CD8-positive, alpha-beta memory T cell (primary cell): ENCODE measurements at regions not wholly inside any gene's neighbourhood (a gene's known extent, or its start where the extent isn't known, plus 50 kb on each side); places are given as distances from the start of the nearest gene placed in this dataset.

Experiments
- CTCF ChIA-PET: fragments of 350-600 bp; sonication (Branson Sonifier 250); formaldehyde crosslinking; loops from one replicate; lab custom pipeline; 2021; ENCODE audit warnings: antibody characterized with exemption; lab: Charles Lee
- POLR2A ChIA-PET: fragments of 350-600 bp; sonication (Branson Sonifier 250); formaldehyde crosslinking; loops from one replicate; lab custom pipeline; 2021; ENCODE audit warnings: antibody characterized with exemption; lab: Charles Lee
- DNase-seq, 5 donors: peaks; one replicate each; pipeline versions ENCODE4 v3.0.0 to v3.0.0-alpha.2; 2020 to 2022; ENCODE audit warnings: mixed read lengths in 1 of 5
- H3K27ac ChIP-seq: one replicate; pipeline ENCODE4 v1.7.0; 2013; ENCODE audit warnings: low read depth, mild to moderate bottlenecking, low read length, moderate library complexity
- H3K27me3 ChIP-seq: 2 replicates; pipeline ENCODE4 v1.7.0; 2013; ENCODE audit warnings: low read length, mild to moderate bottlenecking; ENCODE audit not compliant: insufficient read depth, poor library complexity, severe bottlenecking
- H3K36me3 ChIP-seq: 2 replicates; pipeline ENCODE4 v1.7.0; 2013; ENCODE audit warnings: mild to moderate bottlenecking, low read length, moderate library complexity; ENCODE audit not compliant: insufficient read depth
- H3K4me1 ChIP-seq: 2 replicates; pipeline ENCODE4 v1.7.0; 2013; ENCODE audit warnings: mild to moderate bottlenecking, low read length, moderate library complexity; ENCODE audit not compliant: insufficient read depth
- H3K4me3 ChIP-seq: 2 replicates; pipeline ENCODE4 v1.7.0; 2013; ENCODE audit warnings: mild to moderate bottlenecking, low read length
- H3K9me3 ChIP-seq: 2 replicates; pipeline ENCODE4 v1.7.0; 2013; ENCODE audit warnings: mild to moderate bottlenecking, low read length
- H3K27ac Mint-ChIP-seq, 8 donors: one replicate each; pipeline ENCODE4 v1.8.0; 2020 to 2021; ENCODE audit warnings: mixed read lengths in 8 of 8, mild to moderate bottlenecking in 6 of 8, inconsistent platforms in 3 of 8, moderate library complexity in 3 of 8
- H3K27me3 Mint-ChIP-seq, 2 donors: one replicate each; pipeline ENCODE4 v1.8.0; 2020 to 2021; ENCODE audit warnings: mixed read lengths in 2 of 2, mild to moderate bottlenecking in 1 of 2, moderate library complexity in 1 of 2
- H3K36me3 Mint-ChIP-seq, 3 donors: one replicate each; pipeline ENCODE4 v1.8.0; 2020 to 2021; ENCODE audit warnings: mixed read lengths in 3 of 3, inconsistent platforms in 1 of 3, mild to moderate bottlenecking in 1 of 3
- H3K4me1 Mint-ChIP-seq, 3 donors: one replicate each; pipeline ENCODE4 v1.8.0; 2020 to 2021; ENCODE audit warnings: mixed read lengths in 3 of 3, inconsistent platforms in 1 of 3, mild to moderate bottlenecking in 1 of 3
- H3K4me3 Mint-ChIP-seq, 7 donors: one replicate each; pipeline ENCODE4 v1.8.0; 2020 to 2021; ENCODE audit warnings: mixed read lengths in 7 of 7, mild to moderate bottlenecking in 6 of 7, moderate library complexity in 4 of 7, inconsistent platforms in 2 of 7
- H3K9me3 Mint-ChIP-seq, 5 donors: one replicate each; pipeline ENCODE4 v1.8.0; 2020 to 2022; ENCODE audit warnings: mixed read lengths in 5 of 5, mild to moderate bottlenecking in 3 of 5, moderate library complexity in 2 of 5, inconsistent platforms in 1 of 5

DNA sequence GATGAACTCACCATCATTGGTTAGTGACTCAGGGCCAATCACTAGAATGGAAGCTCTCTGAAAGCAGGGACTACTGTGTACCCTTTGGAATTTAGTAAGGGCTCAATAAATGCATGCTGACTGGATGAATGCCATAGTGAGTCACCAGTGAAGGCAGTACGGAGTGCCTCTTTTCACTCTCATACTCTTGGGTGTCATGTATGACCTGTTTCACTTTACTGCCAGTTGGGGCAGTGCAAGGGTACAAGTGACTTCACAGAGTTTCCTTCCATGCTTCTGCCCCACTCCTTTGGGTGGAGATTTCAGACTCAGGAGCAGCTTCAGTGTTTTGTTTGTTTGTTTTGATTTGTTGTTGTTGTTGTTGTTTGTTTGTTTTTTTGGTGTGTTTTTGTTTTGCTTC, 57.7 kb downstream of the SOX3 start:
- H3K4me3 Mint-ChIP-seq = no peak overlapping the region
- Histone ChIP-seq H3K27me3 (no peaks in the 10 kb centered on the region), H3K4me1 (no peaks in the 10 kb centered on the region), H3K36me3 (no peaks in the 10 kb centered on the region), H3K9me3 (no peaks in the 10 kb centered on the region), H3K4me3 (no peak overlapping the region), H3K27ac (no peak overlapping the region)
- ChIA-PET POLR2A (no interaction called here), CTCF (no interaction called here)
- H3K36me3 Mint-ChIP-seq = no peaks in the 10 kb centered on the region
- H3K4me1 Mint-ChIP-seq = no peaks in the 10 kb centered on the region
- DNase-seq = no peak
- no peak overlapping the region for H3K27ac Mint-ChIP-seq
- peaks cover 0 to 2% of the 10 kb centered on the region in 2 donors for H3K27me3 Mint-ChIP-seq
- peaks cover 0 to 2% (median 0%) of the 10 kb centered on the region in 5 donors for H3K9me3 Mint-ChIP-seq

GRCh38 chrX:140440876-140441275, 64.0 kb downstream of the SOX3 start:
- H3K36me3 ChIP-seq = no peaks in the 10 kb centered on the region
- Mint-ChIP-seq H3K4me3 (no peak overlapping the region), H3K27me3 (peaks cover 0 to 4% of the 10 kb centered on the region in 2 donors), H3K9me3 (peaks cover 0 to 6% (median 0%) of the 10 kb centered on the region in 5 donors), H3K4me1 (no peaks in the 10 kb centered on the region), H3K36me3 (no peaks in the 10 kb centered on the region), H3K27ac (no peak overlapping the region)
- H3K27me3 ChIP-seq = no peaks in the 10 kb centered on the region
- H3K4me1 ChIP-seq = no peaks in the 10 kb centered on the region
- H3K9me3 ChIP-seq = no peaks in the 10 kb centered on the region
- POLR2A ChIA-PET = no interaction called here
- DNase-seq = no peak
- H3K4me3 ChIP-seq = no peak overlapping the region
- CTCF ChIA-PET = no interaction called here
- no peak overlapping the region for H3K27ac ChIP-seq

GRCh38 chrX:140439476-140439875, 65.4 kb downstream of the SOX3 start:
- Histone ChIP-seq H3K36me3 (no peaks in the 10 kb centered on the region), H3K27ac (no peak overlapping the region), H3K9me3 (no peaks in the 10 kb centered on the region), H3K4me3 (no peak overlapping the region), H3K4me1 (no peaks in the 10 kb centered on the region), H3K27me3 (no peaks in the 10 kb centered on the region)
- H3K27ac Mint-ChIP-seq = no peak overlapping the region
- no peaks in the 10 kb centered on the region for H3K4me1 Mint-ChIP-seq
- POLR2A ChIA-PET = no interaction called here
- peaks cover 0 to 6% (median 0%) of the 10 kb centered on the region in 5 donors for H3K9me3 Mint-ChIP-seq
- peaks cover 0 to 2% of the 10 kb centered on the region in 2 donors for H3K27me3 Mint-ChIP-seq
- H3K36me3 Mint-ChIP-seq = no peaks in the 10 kb centered on the region
- no peak overlapping the region for H3K4me3 Mint-ChIP-seq
- CTCF ChIA-PET = no interaction called here
- no peak for DNase-seq

GRCh38 chrX:140434347-140434746, 70.5 kb downstream of the SOX3 start:
- POLR2A ChIA-PET = no interaction called here
- no peak overlapping the region for H3K4me3 Mint-ChIP-seq
- CTCF ChIA-PET = no interaction called here
- H3K27me3 ChIP-seq = no peaks in the 10 kb centered on the region
- H3K27me3 Mint-ChIP-seq = peaks cover 0 to 4% of the 10 kb centered on the region in 2 donors
- H3K4me1 ChIP-seq = no peaks in the 10 kb centered on the region
- no peaks in the 10 kb centered on the region for H3K4me1 Mint-ChIP-seq
- H3K36me3 Mint-ChIP-seq = no peaks in the 10 kb centered on the region
- H3K36me3 ChIP-seq = no peaks in the 10 kb centered on the region
- no peaks in the 10 kb centered on the region for H3K9me3 ChIP-seq
- DNase-seq = no peak
- H3K27ac ChIP-seq = no peak overlapping the region
- H3K4me3 ChIP-seq = no peak overlapping the region
- H3K9me3 Mint-ChIP-seq = peaks cover 0 to 6% (median 0%) of the 10 kb centered on the region in 5 donors
- no peak overlapping the region for H3K27ac Mint-ChIP-seq

GRCh38 chrX:140433582-140433981, 71.3 kb downstream of the SOX3 start:
- Histone ChIP-seq H3K9me3 (no peaks in the 10 kb centered on the region), H3K36me3 (no peaks in the 10 kb centered on the region), H3K4me1 (no peaks in the 10 kb centered on the region), H3K4me3 (no peak overlapping the region), H3K27ac (no peak overlapping the region), H3K27me3 (no peaks in the 10 kb centered on the region)
- ChIA-PET CTCF (no interaction called here), POLR2A (no interaction called here)
- Mint-ChIP-seq H3K36me3 (no peaks in the 10 kb centered on the region), H3K27ac (no peak overlapping the region), H3K4me3 (no peak overlapping the region), H3K27me3 (peaks cover 0 to 4% of the 10 kb centered on the region in 2 donors), H3K9me3 (peaks cover 0 to 6% (median 0%) of the 10 kb centered on the region in 5 donors), H3K4me1 (no peaks in the 10 kb centered on the region)
- no peak for DNase-seq

GRCh38 chrX:140432346-140433175, 72.3 kb downstream of the SOX3 start:
- POLR2A ChIA-PET = no interaction called here
- no peaks in the 10 kb centered on the region for H3K9me3 ChIP-seq
- CTCF ChIA-PET = no interaction called here

GRCh38 chrX:140431521-140431920, 73.3 kb downstream of the SOX3 start:
- peaks cover 0 to 2% of the 10 kb centered on the region in 2 donors for H3K27me3 Mint-ChIP-seq
- no peaks in the 10 kb centered on the region for H3K4me1 ChIP-seq
- H3K9me3 ChIP-seq = no peaks in the 10 kb centered on the region
- no peak overlapping the region for H3K4me3 ChIP-seq
- CTCF ChIA-PET = no interaction called here
- no peaks in the 10 kb centered on the region for H3K4me1 Mint-ChIP-seq
- DNase-seq = no peak
- no peak overlapping the region for H3K27ac Mint-ChIP-seq
- POLR2A ChIA-PET = no interaction called here
- no peaks in the 10 kb centered on the region for H3K9me3 Mint-ChIP-seq
- H3K4me3 Mint-ChIP-seq = no peak overlapping the region
- H3K36me3 ChIP-seq = no peaks in the 10 kb centered on the region
- no peak overlapping the region for H3K27ac ChIP-seq
- H3K36me3 Mint-ChIP-seq = no peaks in the 10 kb centered on the region
- no peaks in the 10 kb centered on the region for H3K27me3 ChIP-seq

More at GRCh38 chrX:140432346-140433175, 72.3 kb downstream of the SOX3 start:
- peaks cover 0 to 6% (median 0%) of the 10 kb centered on the region in 5 donors for H3K9me3 Mint-ChIP-seq
- no peaks in the 10 kb centered on the region for H3K4me1 Mint-ChIP-seq
- no peaks in the 10 kb centered on the region for H3K36me3 ChIP-seq
- H3K36me3 Mint-ChIP-seq = no peaks in the 10 kb centered on the region
- H3K4me1 ChIP-seq = no peaks in the 10 kb centered on the region
- H3K4me3 Mint-ChIP-seq = no peak overlapping the region
- no peak overlapping the region for H3K4me3 ChIP-seq
- DNase-seq = no peak
- H3K27me3 ChIP-seq = no peaks in the 10 kb centered on the region
- H3K27me3 Mint-ChIP-seq = peaks cover 0 to 2% of the 10 kb centered on the region in 2 donors
- no peak overlapping the region for H3K27ac ChIP-seq
- no peak overlapping the region for H3K27ac Mint-ChIP-seq

DNA sequence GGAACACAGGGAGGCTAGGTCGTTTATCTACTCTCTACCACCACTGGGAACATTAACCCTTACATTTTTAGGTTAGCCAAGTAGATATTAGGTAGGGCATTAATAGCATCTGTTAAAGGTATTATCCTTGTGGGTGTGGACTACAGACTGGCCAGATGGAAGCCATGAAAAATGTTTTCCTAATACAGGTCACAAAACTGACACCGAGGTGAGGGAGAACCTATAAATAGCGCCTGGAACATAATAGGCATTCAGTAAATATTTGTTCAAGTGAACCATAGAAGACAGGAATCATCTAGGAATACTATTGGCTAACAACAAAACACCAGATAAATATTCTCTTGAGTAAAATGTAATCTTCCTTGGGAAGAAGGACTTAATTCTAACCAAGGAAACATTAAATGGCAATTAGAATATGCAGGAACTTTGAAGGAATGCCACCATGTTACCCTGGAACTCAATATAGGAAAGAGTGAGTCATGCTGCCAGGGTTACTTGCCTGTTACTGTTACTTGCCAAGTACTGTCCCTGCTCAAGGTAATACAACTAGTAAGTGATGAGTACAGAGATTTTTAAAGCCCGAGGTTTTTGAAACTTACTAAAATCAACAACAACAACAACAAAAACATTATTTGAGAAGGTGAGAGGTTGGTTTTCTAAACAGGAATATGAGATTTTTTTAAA, 79.0 kb downstream of the SOX3 start:
- H3K27ac ChIP-seq = no peak overlapping the region
- H3K36me3 ChIP-seq = no peaks in the 10 kb centered on the region
- DNase-seq = no peak
- Mint-ChIP-seq H3K27ac (no peak overlapping the region), H3K9me3 (no peaks in the 10 kb centered on the region), H3K4me1 (no peaks in the 10 kb centered on the region), H3K4me3 (no peak overlapping the region), H3K36me3 (no peaks in the 10 kb centered on the region), H3K27me3 (no peaks in the 10 kb centered on the region)
- POLR2A ChIA-PET = no interaction called here
- H3K4me1 ChIP-seq = no peaks in the 10 kb centered on the region
- CTCF ChIA-PET = no interaction called here
- H3K9me3 ChIP-seq = no peaks in the 10 kb centered on the region
- H3K4me3 ChIP-seq = no peak overlapping the region
- H3K27me3 ChIP-seq = no peaks in the 10 kb centered on the region
